Astrocyte (in vitro differentiated cells and primary cell): ENCODE measurements at regions not wholly inside any gene's neighbourhood (a gene's known extent, or its start where the extent isn't known, plus 50 kb on each side); places are given as distances from the start of the nearest gene placed in this dataset.
"Not testable (repeated sequence)": the region's sequence is repeated elsewhere in the genome, so short reads cannot be mapped to it uniquely, and the experiment has no call there.

ENCODE experiments used
- DNase-seq: peaks from one replicate; pipeline ENCODE4 v3.0.0-alpha.2; 2010; ENCODE audit warnings: low read depth
- FAIRE-seq: peaks from 2 replicates; lab custom pipeline; 2011; peaks lifted over from hg19 to GRCh38; lab: Jason Lieb, UNC
- H2AFZ ChIP-seq: 2 replicates; pipeline ENCODE4 v1.6.0; 2012; ENCODE audit warnings: low read depth, low read length, inconsistent platforms
- H3K27ac ChIP-seq: 2 replicates; pipeline ENCODE4 v1.5.1; 2011; ENCODE audit warnings: low read depth, low read length, inconsistent platforms
- H3K27me3 ChIP-seq: 2 replicates; pipeline ENCODE4 v1.6.0; 2011; ENCODE audit warnings: low read length, inconsistent platforms; ENCODE audit not compliant: insufficient read depth
- H3K36me3 ChIP-seq: 2 replicates; pipeline ENCODE4 v1.5.1; 2011; ENCODE audit warnings: low read length, inconsistent platforms; ENCODE audit not compliant: insufficient read depth
- H3K4me1 ChIP-seq: 2 replicates; pipeline ENCODE4 v1.5.1; 2011; ENCODE audit warnings: low read length, inconsistent platforms; ENCODE audit not compliant: insufficient read depth
- H3K4me2 ChIP-seq: 2 replicates; pipeline ENCODE4 v1.6.0; 2012; ENCODE audit warnings: low read length, inconsistent platforms
- H3K4me3 ChIP-seq: 2 replicates; pipeline ENCODE4 v1.5.1; 2011; ENCODE audit warnings: low read depth, mild to moderate bottlenecking, low read length, inconsistent platforms; ENCODE audit not compliant: insufficient read depth
- H3K79me2 ChIP-seq: 2 replicates; pipeline ENCODE4 v1.6.0; 2012; ENCODE audit warnings: mild to moderate bottlenecking, low read length, inconsistent platforms; ENCODE audit not compliant: insufficient read depth
- H3K9ac ChIP-seq: 2 replicates; pipeline ENCODE4 v1.6.0; 2012; ENCODE audit warnings: mild to moderate bottlenecking, low read length, inconsistent platforms
- H3K9me3 ChIP-seq: 2 replicates; pipeline ENCODE4 v1.5.1; 2012; ENCODE audit warnings: low read depth, mild to moderate bottlenecking, low read length, inconsistent platforms; ENCODE audit not compliant: insufficient read depth
- H4K20me1 ChIP-seq: 2 replicates; pipeline ENCODE4 v1.6.0; 2012; ENCODE audit warnings: low read length, inconsistent platforms; ENCODE audit not compliant: insufficient read depth
- H3K27ac Mint-ChIP-seq: one replicate; pipeline ENCODE4 v1.8.0; 2021; ENCODE audit warnings: mild to moderate bottlenecking, mixed read lengths; ENCODE audit not compliant: unreplicated experiment
- H3K27me3 Mint-ChIP-seq: one replicate; pipeline ENCODE4 v1.8.0; 2021; ENCODE audit warnings: low read depth, mixed read lengths; ENCODE audit not compliant: unreplicated experiment
- H3K36me3 Mint-ChIP-seq: one replicate; pipeline ENCODE4 v1.8.0; 2021; ENCODE audit warnings: low read depth, mixed read lengths; ENCODE audit not compliant: unreplicated experiment
- H3K4me1 Mint-ChIP-seq: one replicate; pipeline ENCODE4 v1.8.0; 2021; ENCODE audit warnings: low read depth, mixed read lengths; ENCODE audit not compliant: unreplicated experiment
- H3K4me3 Mint-ChIP-seq: one replicate; pipeline ENCODE4 v1.8.0; 2021; ENCODE audit warnings: mild to moderate bottlenecking, moderate library complexity, mixed read lengths; ENCODE audit not compliant: unreplicated experiment
- H3K9me3 Mint-ChIP-seq: one replicate; pipeline ENCODE4 v1.8.0; 2021; ENCODE audit warnings: mild to moderate bottlenecking, mixed read lengths; ENCODE audit not compliant: unreplicated experiment
- CTCF ChIP-seq: IDR thresholded peaks from 2 replicates; pipeline ENCODE4 v1.5.1; 2011; ENCODE audit warnings: low read depth, mild to moderate bottlenecking, inconsistent platforms, low read length, moderate library complexity; ENCODE audit not compliant: insufficient read depth
- EZH2 ChIP-seq: IDR thresholded peaks from 2 replicates; pipeline ENCODE4 v1.6.1; 2012; ENCODE audit warnings: mild to moderate bottlenecking, low read length, inconsistent platforms; ENCODE audit not compliant: insufficient read depth

- H3K9me3 Mint-ChIP-seq, result peaks cover 8% of the 10 kb centered on the region
- no peaks in the 10 kb centered on the region for H3K36me3 ChIP-seq
- no peak overlapping the region for H3K4me3 Mint-ChIP-seq
- no peaks in the 10 kb centered on the region for H3K27me3 ChIP-seq
- H3K4me3 ChIP-seq, result no peak overlapping the region
- H4K20me1 ChIP-seq, result no peaks in the 10 kb centered on the region
- peaks cover 13% of the 10 kb centered on the region for H3K4me1 Mint-ChIP-seq
- H2AFZ ChIP-seq, result no peak overlapping the region
- DNase-seq (no peak), FAIRE-seq (no peak)
- H3K4me1 ChIP-seq, result no peaks in the 10 kb centered on the region
- H3K27me3 Mint-ChIP-seq, result no peaks in the 10 kb centered on the region
- no peak overlapping the region for H3K27ac Mint-ChIP-seq
- H3K9ac ChIP-seq, result no peak overlapping the region
- TF ChIP-seq EZH2 (no peak), CTCF (no peak)
- no peak overlapping the region for H3K27ac ChIP-seq
- H3K36me3 Mint-ChIP-seq, result no peaks in the 10 kb centered on the region
- no peaks in the 10 kb centered on the region for H3K79me2 ChIP-seq
- H3K9me3 ChIP-seq, result no peaks in the 10 kb centered on the region
- no peak overlapping the region for H3K4me2 ChIP-seq
Observed at GRCh38 chr5:124981901-124982300, 235.5 kb upstream of the ZNF608 start.

GRCh38 chr5:124986170-124986569 lies 239.7 kb upstream of the ZNF608 start:
- H3K9ac ChIP-seq, result no peak overlapping the region
- H2AFZ ChIP-seq, result no peak overlapping the region
- TF ChIP-seq CTCF (no peak), EZH2 (no peak)
- H3K9me3 ChIP-seq, result no peaks in the 10 kb centered on the region
- no peak for DNase-seq
- H3K27me3 Mint-ChIP-seq, result no peaks in the 10 kb centered on the region
- H3K4me2 ChIP-seq, result no peak overlapping the region
- H3K4me3 ChIP-seq, result no peak overlapping the region
- H3K79me2 ChIP-seq, result no peaks in the 10 kb centered on the region
- H4K20me1 ChIP-seq, result no peaks in the 10 kb centered on the region
- H3K27ac ChIP-seq, result no peak overlapping the region
- H3K9me3 Mint-ChIP-seq, result peaks cover 14% of the 10 kb centered on the region
- H3K36me3 Mint-ChIP-seq, result peaks cover 2% of the 10 kb centered on the region
- H3K4me1 ChIP-seq, result no peaks in the 10 kb centered on the region
- no peak for FAIRE-seq
- no peak overlapping the region for H3K4me3 Mint-ChIP-seq
- no peaks in the 10 kb centered on the region for H3K27me3 ChIP-seq
- no peaks in the 10 kb centered on the region for H3K4me1 Mint-ChIP-seq
- no peaks in the 10 kb centered on the region for H3K36me3 ChIP-seq
- H3K27ac Mint-ChIP-seq, result no peak overlapping the region

- DNase-seq (no peak), FAIRE-seq (no peak)
- Histone ChIP-seq H3K4me1 (no peaks in the 10 kb centered on the region), H3K79me2 (no peaks in the 10 kb centered on the region), H3K9ac (no peak overlapping the region), H4K20me1 (no peaks in the 10 kb centered on the region), H3K27me3 (no peaks in the 10 kb centered on the region), H3K4me3 (no peak overlapping the region), H3K4me2 (no peak overlapping the region), H3K9me3 (no peaks in the 10 kb centered on the region), H2AFZ (no peak overlapping the region), H3K36me3 (no peaks in the 10 kb centered on the region), H3K27ac (no peak overlapping the region)
- Mint-ChIP-seq H3K4me3 (no peak overlapping the region), H3K4me1 (no peaks in the 10 kb centered on the region), H3K27ac (no peak overlapping the region), H3K9me3 (peaks cover 14% of the 10 kb centered on the region), H3K36me3 (peaks cover 2% of the 10 kb centered on the region), H3K27me3 (no peaks in the 10 kb centered on the region)
- no peak for TF ChIP-seq CTCF
- TF ChIP-seq EZH2, result no peak
Observed at GRCh38 chr5:124986667-124987066, 240.2 kb upstream of the ZNF608 start.

GRCh38 chr5:124987786-124988185 lies 241.3 kb upstream of the ZNF608 start:
- H3K9me3 Mint-ChIP-seq, result peaks cover 14% of the 10 kb centered on the region
- H3K9me3 ChIP-seq, DNase-seq, H3K27ac Mint-ChIP-seq, H3K9ac ChIP-seq, H3K27me3 ChIP-seq, H2AFZ ChIP-seq, H3K4me2 ChIP-seq, H3K4me1 Mint-ChIP-seq, H3K4me1 ChIP-seq, H3K27me3 Mint-ChIP-seq, H3K4me3 Mint-ChIP-seq, H3K27ac ChIP-seq, FAIRE-seq, H3K36me3 ChIP-seq, H3K4me3 ChIP-seq, H3K79me2 ChIP-seq, H4K20me1 ChIP-seq, H3K36me3 Mint-ChIP-seq: not testable (repeated sequence)
